Adrenal gland (tissue), 5 donors: ENCODE measurements at regions not wholly inside any gene's neighbourhood (a gene's known extent, or its start where the extent isn't known, plus 50 kb on each side); places are given as distances from the start of the nearest gene placed in this dataset.

Experiments
- POLR2A ChIP-seq, 2 donors: fragments of 450-650 bp; IDR thresholded peaks; one replicate each; pipeline ENCODE4 v1.6.1; 2017; ENCODE audit warnings: antibody characterized with exemption in 2 of 2, mild to moderate bottlenecking in 2 of 2, moderate library complexity in 1 of 2
- TF ChIP-seq, protein P1 (sequence below), 6 experiments: fragments of 450-650 bp in 4 of 6; fragments of 200-600 bp in 2 of 6; sonication (generic) in 1 of 6; IDR thresholded peaks; 1 replicate in 5 of 6; 2 replicates in 1 of 6; pipeline versions ENCODE4 v1.5.1 to v1.8.0; 2016 to 2021; ENCODE audit warnings: antibody characterized with exemption in 6 of 6, mild to moderate bottlenecking in 2 of 6, moderate library complexity in 1 of 6
- donor health status: DM: no; HTN: no; CAD: no.

DNA sequence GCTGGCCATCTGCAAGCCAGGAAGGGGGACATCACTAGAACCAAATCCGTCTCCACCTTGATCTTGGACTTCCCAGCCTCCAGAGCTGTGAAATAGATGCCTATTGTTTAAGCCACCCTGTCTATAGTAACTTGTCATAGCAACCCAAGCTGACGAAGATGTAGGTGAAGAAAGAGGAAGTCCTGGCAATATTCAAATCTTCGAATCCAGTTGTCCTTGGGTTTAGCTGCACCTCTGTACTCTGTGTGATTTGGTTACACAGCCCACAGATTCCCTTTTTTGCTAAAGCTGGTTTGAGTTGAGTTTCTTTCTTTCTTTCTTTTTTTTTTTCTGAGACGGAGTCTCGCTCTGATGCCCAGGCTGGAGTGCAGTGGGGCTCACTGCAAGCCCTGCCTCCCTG is 68.0 kb upstream of the XCR1 start:
- TF ChIP-seq, protein P1, sequence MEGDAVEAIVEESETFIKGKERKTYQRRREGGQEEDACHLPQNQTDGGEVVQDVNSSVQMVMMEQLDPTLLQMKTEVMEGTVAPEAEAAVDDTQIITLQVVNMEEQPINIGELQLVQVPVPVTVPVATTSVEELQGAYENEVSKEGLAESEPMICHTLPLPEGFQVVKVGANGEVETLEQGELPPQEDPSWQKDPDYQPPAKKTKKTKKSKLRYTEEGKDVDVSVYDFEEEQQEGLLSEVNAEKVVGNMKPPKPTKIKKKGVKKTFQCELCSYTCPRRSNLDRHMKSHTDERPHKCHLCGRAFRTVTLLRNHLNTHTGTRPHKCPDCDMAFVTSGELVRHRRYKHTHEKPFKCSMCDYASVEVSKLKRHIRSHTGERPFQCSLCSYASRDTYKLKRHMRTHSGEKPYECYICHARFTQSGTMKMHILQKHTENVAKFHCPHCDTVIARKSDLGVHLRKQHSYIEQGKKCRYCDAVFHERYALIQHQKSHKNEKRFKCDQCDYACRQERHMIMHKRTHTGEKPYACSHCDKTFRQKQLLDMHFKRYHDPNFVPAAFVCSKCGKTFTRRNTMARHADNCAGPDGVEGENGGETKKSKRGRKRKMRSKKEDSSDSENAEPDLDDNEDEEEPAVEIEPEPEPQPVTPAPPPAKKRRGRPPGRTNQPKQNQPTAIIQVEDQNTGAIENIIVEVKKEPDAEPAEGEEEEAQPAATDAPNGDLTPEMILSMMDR (IDR thresholded peaks at IDR 0.05) = no peak
- no peak for TF ChIP-seq POLR2A (IDR thresholded peaks at IDR 0.05)
